AML-193 (cell line): ENCODE measurements at regions not wholly inside any gene's neighbourhood (a gene's known extent, or its start where the extent isn't known, plus 50 kb on each side); places are given as distances from the start of the nearest gene placed in this dataset.

Source experiments
- DNase-seq, 2 experiments: peaks; one replicate each; lab custom pipeline; 2025; lab: John Stamatoyannopoulos, UW

DNA sequence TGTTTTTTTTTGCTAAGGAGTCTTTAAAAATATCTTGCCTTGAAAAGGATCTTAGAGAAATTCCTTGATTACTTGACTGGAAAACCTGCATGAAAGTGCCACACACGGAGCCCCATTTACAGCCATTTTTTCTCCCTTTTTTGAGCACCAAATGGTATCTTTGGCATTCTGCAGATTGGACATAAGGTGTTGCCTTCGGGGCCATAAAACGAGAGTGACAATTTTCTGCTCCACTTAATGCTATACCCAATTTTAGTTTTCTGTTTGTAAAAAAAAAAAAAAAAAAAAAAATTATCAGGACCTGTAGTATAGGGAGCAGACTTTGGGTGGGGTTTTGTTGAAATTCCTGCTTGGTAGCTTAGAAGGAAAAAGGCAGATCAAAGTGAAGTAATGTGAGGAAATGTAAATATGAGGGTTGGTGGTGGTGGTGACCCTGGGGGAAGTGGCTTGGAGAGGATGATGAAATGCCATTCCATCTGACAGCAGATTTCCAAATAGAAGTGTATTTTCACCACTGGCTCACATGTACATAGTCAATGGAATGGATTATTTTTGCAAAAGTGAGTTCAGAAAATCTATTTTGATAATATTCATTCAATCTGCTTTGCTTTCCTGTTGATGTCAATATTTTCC, 212.1 kb upstream of the SOX4 start:
- peak; percentile 68 to 78 for DNase-seq

DNA sequence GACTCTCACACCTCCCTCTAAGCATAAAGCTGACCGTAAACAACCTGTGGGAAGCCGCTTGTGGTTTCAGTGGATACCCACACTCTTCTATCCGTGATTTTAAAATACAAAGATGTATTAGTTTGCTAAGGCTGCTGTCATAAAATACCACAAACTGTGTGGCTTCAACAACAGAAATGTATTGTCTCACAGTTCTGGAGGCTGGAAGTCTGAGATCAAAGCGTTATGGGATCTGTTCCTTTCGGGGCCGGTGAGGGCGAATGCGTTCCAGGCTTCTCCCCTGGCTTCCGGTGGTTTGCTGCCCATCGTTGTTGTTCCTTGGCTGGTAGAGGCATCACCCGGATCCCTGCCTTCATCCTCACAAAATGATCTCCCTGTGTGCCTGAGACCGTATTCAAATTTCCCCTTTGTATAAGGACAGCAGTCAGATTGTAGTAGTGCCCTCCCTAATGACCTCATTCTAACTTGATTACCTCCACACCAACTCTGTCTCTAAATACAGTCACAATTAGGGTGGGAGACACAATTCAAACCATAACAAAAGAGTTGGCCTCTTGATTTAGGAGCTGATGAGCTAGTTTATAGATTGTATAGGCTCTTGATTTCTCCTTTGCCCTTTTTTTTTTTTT, 210.6 kb upstream of the SOX4 start:
- no peak for DNase-seq

DNA sequence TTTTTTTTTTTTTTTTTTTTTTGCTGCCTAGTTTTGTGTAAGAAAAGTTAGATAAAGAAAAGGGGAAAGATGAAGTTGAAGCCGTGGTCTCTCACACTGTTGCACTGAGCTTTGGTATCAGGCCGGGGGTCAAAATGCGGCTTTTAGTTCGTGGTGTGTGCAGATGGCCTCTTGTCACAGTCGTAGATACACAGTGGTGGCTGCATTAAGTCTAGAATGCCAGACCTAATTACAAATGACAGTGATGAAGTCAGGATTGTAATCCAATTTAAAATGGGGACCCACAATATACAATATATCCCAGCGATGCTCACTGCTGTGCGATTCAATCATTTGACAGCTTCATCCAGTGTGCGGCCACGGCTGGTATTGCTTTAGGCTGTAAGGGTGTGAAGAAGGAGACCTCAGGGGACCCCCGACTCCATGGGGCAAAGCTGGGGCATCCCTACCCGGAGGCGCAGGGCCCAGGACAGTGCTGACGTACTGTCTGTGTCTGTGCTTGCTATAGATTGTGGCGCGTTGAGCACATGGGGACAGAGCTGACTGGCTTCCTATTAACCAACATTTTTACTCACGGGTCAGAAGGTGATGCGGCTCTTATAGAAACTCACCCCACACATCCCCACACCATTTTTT, 210.0 kb upstream of the SOX4 start:
- no peak for DNase-seq

DNA sequence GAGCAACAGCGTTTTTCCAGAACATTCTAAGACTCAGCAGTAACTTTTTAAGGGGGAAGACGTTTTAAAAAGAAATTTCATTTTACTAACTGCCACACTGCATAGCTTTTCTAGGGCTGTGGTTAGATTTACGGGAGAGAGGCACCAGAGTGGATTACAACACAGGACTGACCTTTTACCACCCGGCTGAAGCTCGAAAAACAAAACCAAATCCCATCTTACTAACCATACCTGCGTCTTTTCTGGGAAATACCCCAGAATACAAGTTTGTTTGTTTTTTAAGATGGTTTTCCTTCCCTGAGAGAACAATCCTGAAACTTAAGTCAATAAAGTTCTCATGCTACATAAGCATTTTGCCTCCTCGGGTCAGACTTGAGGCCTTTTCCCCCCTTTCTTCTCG, 209.3 kb upstream of the SOX4 start:
- peak; percentile 17 for DNase-seq

DNA sequence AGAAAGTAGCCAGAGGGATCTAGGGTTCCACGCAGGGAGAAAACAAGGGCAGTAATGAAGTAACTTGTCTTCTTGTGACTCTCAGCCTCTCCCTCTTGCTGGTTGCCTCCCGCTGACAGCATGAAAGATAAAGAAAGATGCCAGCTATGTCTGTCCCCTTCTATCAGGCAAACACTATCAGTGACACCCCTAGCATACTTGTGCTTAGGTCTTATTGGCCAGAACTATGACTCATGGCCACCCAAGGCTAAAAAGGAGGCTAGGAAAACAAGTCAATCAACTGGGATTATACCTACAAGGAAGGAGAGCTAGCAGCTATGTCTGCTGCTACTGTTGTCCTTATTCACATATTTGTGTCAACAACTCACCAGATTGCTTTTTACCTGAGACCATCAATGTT, 206.8 kb upstream of the SOX4 start:
- no peak for DNase-seq

DNA sequence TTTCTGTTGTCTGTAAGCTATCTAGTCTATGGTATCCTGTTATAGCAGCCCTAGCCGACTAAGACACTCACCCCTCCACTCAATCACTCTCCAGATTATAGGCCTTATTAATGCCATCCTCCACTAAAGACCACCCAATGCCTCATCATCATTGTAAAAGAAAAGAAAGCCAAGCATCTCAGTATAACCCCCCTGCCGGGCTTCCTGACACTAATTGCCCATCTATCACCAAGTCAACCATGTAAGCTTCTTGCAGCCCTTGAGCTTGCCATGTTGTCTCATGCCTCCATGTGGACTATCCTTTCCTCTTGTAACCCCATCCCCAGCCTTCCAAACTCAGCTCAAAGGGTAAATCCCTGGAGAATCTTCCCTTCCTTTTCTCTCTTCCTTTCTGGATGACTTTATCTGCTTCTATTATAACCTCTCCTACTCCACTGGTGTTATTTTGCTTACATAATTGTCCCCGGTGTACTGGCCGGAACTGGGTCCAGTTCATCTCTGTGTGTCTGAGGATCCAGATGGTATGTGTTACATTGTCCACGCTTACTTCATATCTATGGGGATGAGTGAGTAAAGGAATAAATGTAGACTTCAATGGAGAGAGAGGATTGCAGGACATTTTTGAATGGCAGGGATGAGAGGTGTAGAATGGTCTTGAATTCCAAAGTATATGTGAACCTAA, 202.9 kb upstream of the SOX4 start:
- no peak for DNase-seq

DNA sequence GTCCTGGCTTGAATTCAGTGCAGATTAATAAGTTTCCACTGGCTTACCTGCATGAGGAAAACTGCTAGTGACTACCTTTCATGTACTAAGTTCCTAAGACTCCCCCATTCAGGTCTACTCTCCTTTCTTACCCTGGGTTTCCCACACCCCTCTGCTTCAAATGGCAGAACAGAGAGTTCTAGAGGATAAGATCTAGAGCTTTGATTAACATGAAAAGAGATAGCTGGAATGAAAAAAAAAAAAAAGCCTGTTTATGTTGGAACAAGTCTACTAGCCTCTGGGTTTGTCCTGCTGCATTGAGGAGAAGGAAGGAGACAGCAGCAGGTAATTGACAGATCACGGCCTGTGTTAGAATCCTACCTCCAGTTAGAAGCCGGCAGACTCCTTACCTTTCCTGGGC, 201.4 kb upstream of the SOX4 start:
- no peak for DNase-seq

DNA sequence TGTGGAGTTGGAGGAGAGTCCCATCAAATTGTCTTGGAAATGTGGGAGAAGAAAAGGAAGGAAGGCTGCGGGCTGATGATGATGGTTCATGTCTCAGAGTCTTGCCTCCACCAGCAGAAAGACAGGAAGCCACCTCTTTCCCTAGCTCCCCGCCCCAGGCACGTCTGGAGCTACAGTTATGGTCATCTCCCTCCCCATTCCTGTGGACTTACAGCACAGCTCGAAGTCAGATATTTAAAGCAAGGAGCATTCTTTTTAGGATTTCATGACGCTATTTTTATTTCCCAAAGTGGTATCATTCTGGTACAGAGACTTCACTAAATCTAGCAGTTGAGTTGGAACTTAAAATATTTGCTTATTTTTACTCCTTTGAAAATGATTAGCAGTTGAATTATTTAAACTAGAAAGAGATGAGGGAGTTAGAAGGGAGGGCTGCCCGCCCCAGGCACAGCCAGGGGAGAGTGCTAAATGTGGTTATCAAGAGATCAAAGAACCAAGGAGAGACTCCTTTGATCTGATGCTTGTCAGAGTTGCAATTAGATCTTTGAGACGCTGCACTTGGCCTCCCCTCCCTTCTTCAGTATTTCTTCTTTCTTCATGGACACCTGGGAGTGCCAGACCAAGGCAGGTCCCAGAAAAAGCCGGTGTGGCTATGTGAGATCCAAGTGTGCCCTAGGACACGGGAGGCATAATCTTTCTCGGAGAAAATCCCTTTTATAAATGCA, 199.9 kb upstream of the SOX4 start:
- DNase-seq, result no peak

DNA sequence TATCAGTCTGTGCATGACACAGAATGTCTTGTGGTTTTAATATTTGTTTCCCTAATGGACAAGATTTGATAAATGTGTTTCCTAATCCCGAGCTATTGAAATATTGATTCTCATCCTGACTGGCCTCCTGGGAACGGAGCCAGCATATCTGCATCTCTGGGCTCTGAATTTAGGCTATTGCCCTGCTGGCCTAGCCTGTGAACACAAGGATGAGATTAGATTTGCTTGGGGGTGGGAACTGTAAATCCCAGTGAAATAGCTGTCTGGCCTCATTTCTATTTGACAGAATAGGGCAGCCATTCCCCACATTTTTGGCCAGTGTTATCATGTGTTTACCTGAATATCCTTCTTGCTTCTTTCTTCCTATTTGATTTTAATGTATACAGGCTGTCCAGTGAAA, 198.4 kb upstream of the SOX4 start:
- no peak for DNase-seq

DNA sequence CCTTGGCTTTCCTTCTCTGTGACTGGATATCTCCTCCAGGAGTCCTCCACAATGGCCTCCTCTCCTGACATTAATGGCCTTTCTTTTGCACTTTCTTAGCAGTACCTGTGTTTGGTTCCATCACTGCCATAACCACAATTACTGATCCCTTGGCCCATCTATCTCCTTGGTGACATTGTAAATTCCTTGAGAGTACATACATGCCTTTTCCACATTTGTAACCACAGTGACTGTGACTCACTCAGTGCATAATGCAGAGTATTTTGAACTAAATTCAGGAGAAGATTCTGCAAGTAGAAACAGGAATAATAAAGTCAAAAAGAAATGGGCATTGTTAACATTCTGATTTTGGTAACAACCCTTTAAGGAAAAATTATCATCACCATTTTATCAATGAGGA, 197.2 kb upstream of the SOX4 start:
- DNase-seq, result no peak

DNA sequence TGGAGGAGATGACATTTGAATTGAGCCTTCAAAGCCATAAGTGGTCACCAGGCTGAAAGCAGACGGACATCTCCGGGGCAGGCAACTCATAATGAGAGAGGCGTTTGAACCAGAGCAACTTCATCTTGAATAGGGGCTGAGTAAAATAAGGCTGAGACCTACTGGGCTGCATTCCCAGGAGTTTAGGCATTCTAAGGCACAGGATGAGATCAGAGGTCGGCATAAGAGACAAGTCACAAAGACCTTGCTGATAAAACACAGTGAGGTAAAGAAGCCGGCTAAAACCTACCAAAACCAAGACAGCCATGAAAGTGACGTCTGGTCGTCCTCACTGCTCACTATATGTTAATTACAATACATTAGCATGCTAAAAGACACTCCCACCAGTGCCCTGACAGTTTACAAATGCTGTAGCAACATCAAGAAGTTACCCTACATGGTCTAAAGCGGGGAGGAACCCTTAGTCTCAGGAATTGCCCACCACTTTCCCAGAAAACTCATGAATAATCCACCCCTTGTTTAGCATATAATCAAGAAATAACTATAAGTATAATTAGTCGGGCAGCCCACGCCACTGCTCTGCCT, 194.7 kb upstream of the SOX4 start:
- DNase-seq, result no peak

DNA sequence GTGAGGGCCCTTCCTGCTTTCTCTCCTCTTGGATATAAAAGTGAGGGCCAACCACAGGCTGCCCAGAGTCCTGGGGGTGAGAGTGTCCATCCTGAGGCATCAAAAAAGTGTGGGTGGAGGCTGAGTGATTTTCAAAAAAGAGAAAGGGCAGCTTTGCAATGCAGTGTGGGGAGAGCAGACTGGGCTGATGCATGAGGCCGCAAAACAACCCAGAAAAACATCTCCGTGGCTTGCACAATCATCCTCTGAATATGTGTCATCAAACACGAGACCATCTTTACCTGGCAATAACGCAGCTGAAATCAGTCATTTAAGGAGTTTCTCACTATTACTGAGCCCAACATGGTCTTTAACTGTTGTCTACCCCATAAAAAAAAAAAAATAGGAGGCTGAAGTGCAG, 191.2 kb upstream of the SOX4 start:
- no peak for DNase-seq

DNA sequence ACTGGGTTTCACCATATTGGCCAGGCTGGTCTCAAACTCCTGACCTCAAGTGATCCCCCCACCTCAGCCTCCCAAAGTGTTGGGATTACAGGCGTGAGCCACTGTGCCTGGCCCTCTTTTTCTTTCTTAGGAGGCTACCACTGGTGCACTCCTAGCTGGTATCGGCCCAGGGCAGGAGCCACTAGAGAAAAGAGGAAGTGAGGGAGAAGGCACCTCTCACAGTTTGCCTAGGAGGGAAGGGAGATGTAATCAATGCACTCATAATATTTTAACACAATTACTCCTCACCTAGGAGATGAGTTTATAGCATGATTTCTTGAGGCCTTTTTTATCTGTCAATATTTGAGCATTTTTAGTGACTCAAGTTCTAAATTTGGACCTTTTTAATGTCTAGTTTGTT, 189.0 kb upstream of the SOX4 start:
- peak; percentile 23 to 27 for DNase-seq

DNA sequence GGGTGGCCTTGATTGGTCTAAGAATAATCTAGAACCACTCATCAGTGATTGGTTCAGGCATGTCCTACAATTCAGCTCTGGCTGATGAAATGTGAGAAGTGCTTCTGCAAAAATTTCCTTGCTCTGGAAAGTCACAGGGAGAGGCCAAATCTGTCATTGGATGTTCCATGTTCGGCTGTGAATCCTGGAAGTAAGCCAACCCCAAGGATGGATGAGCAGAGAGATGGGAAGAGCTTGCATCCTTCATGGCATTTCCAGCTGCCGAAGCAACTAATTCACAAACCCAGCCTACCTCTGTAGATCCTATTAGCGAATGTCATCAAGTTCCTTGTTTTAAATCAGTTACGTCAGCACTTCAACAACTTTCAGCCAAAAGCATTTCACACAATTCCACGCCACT, 187.2 kb upstream of the SOX4 start:
- no peak for DNase-seq

DNA sequence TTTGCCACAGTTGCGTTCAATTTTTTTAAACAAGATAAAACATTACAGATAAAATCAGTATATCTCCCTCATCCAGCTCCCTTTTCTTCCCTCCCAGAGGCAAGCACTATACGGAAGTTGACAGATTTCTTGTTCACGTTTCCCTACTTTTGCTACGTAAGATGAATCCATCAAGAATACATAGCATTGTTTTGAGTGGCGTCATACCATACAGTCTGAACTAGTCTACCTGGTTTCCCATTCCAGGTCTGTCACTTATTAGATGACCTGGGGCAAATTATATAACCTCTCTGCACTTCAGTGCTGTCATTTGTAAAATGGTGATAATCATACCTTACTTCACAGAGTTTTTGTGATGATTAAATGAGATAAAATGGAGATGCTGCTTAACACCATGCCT, 184.3 kb upstream of the SOX4 start:
- DNase-seq, result no peak

DNA sequence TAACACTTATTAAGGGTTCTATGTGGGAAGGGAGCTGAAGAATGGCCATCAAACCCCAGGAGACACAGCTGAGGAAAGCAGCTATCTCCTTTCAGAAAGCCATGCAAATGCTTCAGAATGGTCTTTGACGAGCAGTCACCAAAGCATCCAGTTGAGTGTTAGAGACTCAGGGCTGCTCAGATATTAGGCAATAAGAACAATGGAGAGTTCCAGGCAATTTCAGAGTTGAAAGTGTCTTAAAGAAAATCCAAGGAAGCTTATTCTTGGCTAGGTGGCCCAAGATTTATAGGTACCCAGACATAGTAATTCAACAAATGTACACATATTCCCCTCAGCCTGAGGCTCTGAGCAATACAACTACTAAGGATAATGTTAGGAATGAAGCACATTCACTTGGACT, 180.1 kb upstream of the SOX4 start:
- DNase-seq, result no peak

DNA sequence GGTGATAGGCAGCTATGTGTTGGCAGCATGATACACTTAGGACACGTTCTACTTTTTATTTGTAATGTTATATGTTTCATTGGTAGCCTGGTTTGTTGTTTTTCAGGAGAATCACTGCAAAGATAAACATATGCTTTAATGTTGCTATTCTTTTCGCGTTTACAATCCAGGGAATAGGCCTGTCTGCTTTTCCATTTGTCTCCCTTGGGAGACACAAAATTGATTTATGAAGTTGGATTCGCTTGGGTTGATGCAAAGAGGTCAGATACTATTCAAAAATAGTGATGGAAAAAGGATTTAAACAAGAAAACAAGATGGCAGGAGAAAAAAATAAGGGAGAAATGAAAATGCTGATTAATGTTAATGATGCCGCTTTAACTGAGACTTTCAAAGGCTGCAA, 179.5 kb upstream of the SOX4 start:
- DNase-seq, result no peak

DNA sequence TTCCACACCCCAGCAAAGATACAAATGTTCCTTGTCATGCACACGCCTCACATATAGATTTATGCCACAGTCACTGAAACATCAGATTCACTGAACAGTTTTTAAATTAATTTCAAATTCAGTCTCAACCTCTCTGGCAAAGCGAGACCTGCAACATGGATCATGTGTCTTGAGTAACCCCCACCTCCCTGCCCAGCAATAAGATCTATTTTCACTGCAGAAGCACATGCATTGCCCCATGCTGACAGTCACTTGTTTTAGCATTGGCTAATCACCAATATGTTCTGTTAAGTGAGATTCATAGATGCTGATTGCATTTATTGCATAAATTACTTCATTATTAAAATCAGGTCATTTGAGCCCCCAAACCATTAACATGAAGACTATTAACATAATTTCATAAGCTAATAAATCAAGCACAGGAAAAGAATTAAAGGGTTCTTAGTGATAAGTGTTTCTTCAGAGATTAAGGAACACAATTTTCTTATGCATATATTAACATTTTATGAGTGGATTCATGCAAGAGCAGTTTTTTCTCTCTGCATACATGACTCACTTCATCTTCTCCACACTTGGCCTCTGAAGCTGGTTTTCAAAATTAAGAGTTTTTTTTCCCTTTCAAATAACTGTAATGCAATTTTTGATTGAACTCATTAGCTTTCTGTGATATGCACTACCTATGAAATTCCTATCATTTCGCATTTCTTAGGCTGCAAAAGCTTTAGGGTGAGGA, 173.2 kb upstream of the SOX4 start:
- DNase-seq, result no peak

DNA sequence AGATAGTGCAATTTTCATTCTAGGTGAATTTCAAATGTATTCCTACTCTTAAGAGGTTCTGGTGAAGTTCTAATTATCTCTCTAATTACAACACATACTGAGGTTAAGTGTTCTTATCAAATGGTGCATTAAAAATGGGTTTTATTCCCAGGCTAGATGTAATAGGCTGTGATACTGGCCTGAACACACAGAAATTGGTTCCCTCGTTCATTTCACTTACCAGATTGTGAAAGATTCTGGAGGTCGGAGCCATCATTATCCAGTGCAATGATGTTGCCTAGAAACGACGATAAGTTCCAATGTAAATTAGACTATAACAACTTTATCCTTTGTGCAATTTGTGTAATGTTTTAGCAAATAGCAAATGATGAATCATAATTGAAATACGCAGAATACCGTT, 172.6 kb upstream of the SOX4 start:
- no peak for DNase-seq

DNA sequence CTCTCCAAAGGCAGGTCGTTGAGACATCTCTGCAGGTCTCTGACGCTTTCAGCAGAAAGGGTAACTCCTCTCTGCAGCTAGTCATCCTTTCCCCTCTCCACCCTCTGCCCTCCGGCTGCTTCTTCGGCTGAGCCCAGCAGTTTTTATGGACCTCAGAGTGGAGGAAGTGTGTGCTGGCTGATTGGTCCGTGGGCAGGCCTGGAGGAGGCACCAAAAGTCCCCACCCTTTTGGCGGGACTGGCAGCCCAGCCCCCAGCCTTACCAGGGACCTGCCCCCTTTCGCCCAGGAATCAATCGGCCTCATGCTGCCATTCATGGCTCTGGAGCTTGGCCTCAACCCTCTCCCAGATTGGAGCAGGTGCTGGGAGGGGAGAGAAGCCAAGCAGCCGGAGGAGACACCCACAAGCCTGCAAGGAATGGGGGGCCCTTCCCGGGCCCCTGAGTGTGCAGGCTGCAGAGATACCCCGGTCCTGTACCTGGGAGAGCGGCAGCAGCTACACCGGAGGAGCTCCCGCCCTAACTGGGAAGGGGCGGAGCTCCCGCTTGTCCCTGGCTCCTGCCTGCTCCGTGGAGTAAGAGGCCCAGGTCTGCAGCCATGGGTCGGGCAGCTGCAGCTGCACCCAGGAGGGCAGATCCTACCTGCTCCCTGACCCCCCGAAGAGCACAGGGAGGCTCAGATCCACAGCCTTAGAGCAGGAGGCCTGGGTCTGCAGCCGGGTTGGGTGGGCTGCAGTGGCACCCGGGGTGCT, 170.3 kb upstream of the SOX4 start:
- DNase-seq, result no peak
